HL-60 (cell line): ENCODE measurements at regions not wholly inside any gene's neighbourhood (a gene's known extent, or its start where the extent isn't known, plus 50 kb on each side); places are given as distances from the start of the nearest gene placed in this dataset.

Experiments used
- CTCF ChIP-seq: IDR thresholded peaks from one replicate; pipeline ENCODE4 v1.5.1; 2011; ENCODE audit warnings: low read length, control low read depth, inconsistent platforms; ENCODE audit not compliant: insufficient read depth
- TF ChIP-seq, protein P1 (sequence below): IDR thresholded peaks from 2 replicates; pipeline ENCODE4 v1.6.1; 2012; ENCODE audit warnings: low read depth; ENCODE audit not compliant: insufficient replicate concordance

- TF ChIP-seq, protein P1, sequence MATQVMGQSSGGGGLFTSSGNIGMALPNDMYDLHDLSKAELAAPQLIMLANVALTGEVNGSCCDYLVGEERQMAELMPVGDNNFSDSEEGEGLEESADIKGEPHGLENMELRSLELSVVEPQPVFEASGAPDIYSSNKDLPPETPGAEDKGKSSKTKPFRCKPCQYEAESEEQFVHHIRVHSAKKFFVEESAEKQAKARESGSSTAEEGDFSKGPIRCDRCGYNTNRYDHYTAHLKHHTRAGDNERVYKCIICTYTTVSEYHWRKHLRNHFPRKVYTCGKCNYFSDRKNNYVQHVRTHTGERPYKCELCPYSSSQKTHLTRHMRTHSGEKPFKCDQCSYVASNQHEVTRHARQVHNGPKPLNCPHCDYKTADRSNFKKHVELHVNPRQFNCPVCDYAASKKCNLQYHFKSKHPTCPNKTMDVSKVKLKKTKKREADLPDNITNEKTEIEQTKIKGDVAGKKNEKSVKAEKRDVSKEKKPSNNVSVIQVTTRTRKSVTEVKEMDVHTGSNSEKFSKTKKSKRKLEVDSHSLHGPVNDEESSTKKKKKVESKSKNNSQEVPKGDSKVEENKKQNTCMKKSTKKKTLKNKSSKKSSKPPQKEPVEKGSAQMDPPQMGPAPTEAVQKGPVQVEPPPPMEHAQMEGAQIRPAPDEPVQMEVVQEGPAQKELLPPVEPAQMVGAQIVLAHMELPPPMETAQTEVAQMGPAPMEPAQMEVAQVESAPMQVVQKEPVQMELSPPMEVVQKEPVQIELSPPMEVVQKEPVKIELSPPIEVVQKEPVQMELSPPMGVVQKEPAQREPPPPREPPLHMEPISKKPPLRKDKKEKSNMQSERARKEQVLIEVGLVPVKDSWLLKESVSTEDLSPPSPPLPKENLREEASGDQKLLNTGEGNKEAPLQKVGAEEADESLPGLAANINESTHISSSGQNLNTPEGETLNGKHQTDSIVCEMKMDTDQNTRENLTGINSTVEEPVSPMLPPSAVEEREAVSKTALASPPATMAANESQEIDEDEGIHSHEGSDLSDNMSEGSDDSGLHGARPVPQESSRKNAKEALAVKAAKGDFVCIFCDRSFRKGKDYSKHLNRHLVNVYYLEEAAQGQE, result no peak
- TF ChIP-seq CTCF, result no peak
Measured at GRCh38 chr16:54816471-54816870, 114.2 kb upstream of the IRX5 start.
